Left renal cortex interstitium (tissue), 4 donors: ENCODE measurements at regions not wholly inside any gene's neighbourhood (a gene's known extent, or its start where the extent isn't known, plus 50 kb on each side); places are given as distances from the start of the nearest gene placed in this dataset.
"Not testable (repeated sequence)": the region's sequence is repeated elsewhere in the genome, so short reads cannot be mapped to it uniquely, and the experiment has no call there.

ENCODE experiments used
- DNase-seq, 4 donors: peaks; one replicate each; pipeline ENCODE4 v3.0.0-alpha.2; 2013; ENCODE audit warnings: low read depth in 4 of 4, low spot score in 2 of 4, missing footprints in 1 of 4

DNA sequence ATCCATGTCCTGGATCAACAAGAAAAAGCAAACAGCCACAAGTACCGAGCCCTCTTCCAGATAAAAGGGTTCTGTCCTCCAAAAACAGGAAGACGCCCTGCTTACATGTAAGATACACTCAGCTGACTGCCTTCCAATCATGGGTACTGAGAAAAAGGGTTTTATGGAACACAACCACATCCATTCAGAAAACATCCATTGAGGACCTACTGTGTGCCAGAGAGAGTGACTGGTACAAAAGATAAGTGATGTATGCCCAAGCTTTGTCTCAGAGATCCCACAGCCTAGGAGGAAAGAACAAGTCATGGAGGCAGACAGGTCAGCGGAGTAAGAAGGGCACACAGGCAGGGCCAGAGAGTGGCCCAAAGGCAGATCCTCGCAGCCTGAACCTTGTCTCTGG, 94.8 kb upstream of the SSTR4 start:
- DNase-seq: no peak

DNA sequence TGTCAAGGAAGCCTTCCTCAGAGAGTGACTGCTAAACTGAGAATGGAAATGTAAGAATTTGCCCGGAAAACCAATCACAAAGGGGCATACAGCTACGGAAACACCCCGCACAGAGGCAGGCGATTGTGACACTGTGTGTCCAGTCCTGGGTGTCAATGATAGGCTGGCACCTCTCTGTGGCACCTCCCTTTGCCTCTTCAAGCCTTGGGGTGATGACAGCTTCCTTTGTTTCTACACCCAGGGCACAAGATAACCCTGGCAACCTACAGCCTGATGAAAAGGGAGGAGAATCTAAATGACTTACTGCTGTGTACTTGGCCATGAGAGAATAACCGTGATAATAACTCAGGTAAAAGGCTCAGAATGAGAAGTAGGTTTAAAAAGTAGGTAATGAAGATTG, 93.6 kb upstream of the SSTR4 start:
- DNase-seq: no peak

DNA sequence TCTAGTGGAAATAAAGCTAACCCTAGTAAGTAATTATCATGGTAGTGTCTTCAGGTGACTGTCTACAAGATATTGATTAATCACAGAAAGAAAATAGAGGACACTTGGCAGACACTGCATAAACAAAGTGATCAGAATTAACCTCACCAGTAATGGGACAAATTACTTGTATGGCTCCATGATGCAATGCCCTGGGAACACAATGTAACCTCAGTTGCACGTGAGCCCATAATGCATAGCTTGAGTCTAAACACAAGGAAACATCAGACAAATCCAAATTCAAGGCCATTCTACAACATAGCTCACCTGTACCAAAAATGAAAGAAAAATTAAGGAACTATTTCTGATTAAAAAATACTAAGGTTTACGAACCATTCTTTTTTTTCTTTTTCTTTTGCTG, 92.4 kb upstream of the SSTR4 start:
- no peak for DNase-seq

DNA sequence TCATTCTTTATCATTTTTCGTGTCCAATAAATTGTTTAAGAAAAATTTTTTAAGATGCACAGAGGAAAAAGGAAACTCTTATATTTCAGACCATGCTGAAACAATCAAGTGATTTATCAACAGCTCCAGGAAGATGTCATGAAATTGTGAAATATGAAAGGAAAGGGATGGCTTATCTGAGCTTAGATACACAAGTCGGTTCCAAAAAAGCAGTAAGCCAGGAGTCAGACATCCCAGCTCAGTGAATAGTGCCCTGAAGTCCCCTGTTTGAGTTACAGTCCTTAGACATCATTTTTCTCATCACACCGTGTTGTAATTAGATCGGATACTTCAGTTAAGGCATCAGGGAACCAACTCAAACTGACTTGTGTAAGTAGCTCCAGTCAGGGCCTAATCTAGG, 91.0 kb upstream of the SSTR4 start:
- DNase-seq: no peak

DNA sequence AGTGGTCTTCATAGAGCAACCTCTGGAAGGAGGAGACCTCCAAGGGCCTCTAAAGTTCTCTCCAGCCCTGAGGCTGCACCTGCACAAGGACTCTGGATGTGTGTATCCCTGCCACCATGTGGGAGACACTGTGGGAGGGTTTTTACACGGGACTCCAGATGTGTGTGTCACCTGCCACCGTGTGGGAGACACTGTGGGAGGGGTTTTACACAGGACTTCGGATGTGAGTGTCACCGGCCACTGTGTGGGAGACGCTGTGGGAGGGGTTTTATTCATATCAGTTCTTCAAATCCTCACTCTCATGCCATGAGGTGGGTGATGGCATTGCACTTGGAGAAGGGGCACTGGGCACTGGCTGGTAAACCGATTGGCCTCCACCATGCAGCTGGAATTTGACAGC, 90.2 kb upstream of the SSTR4 start:
- DNase-seq: no peak

DNA sequence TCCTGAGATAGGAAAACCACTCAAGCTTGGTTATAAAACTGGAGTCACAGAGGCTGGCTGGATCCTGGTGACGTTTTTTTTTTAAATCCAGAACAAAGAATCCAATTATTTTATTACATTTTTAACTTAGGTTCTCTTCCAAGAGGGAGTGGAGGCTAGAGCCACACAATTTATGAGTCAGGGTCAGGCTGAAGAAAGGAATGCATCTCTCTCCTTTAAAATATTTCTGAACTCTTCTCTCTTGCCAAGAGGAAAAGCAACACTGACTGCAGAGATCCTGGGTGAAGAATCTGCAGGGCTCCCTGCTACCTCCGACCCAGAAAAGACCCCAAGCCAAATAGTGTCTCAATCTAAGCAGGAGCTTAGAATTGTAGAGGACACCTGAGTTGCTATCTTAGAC, 88.5 kb upstream of the SSTR4 start:
- no peak for DNase-seq

DNA sequence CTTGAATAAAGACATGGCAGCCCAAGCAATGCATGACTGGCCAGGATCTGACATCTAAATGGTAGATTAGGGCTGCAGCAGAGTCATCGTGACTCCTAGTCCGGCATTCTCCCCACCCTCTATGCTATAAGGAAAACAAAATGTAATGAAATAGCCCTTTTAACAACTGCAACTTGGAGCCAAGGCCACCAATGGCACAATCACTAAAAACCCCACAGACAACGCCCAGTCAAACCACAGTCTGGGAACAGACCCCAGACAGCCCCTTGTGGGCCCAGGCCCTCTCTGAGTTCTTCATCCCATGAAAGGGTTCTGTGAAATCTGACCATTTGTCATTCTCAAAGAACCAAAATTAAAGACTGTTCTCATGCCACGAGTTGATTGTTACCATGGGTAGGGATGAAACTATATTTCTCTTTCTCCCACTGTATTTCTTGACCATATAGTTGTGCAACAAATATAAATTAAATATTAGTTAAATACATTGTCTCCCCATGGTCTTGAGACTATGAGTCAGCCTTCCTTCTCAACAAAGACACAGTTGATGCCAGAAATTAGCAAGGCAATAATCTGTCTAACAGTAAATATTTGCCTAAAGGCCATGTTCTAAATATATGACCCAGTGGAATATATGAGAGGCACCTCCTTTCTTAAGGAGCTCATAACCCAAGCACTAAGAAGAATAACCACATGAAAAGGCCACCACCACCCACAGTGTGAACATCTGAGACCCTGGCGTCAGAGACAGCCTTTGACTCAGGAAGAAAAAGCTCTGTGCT, 85.6 kb upstream of the SSTR4 start:
- no peak for DNase-seq

DNA sequence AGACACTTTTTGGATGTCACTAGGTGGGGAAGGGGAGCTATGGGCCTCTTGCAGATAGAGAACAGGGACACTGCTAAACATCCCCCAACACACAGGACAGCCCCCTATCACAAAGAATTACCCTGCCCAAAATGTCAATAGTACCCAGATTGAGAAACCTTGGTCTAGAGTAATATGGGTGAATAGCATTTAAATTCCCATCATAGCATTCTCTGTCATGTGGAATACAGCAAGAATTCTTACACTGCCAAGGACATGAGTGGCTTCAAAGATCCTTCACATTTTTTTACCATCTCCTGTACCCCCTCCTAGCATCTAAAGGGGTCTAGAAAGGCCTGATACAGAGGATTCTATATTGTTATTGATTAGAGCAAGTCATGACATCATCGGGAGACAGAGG, 83.1 kb upstream of the SSTR4 start:
- no peak for DNase-seq

DNA sequence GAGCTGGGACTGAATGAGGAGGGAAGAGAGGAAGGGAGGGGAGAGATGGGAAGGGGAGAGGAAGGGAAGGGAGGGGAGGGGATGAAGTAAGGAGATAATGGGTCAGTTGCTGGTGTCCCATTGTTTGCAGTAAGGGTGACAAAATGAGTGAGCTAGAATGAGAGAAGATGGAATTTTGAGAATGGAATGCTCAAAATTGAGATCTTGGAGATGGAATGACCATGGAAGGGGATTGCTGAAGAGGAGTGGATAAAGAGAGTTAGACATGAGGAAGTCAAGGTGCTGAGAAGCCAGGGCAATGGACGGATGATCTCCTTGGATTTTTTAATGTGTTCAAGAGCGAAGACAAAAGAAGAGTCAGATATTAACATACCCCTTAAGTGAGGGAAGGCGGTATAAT, 80.5 kb upstream of the SSTR4 start:
- DNase-seq: no peak

DNA sequence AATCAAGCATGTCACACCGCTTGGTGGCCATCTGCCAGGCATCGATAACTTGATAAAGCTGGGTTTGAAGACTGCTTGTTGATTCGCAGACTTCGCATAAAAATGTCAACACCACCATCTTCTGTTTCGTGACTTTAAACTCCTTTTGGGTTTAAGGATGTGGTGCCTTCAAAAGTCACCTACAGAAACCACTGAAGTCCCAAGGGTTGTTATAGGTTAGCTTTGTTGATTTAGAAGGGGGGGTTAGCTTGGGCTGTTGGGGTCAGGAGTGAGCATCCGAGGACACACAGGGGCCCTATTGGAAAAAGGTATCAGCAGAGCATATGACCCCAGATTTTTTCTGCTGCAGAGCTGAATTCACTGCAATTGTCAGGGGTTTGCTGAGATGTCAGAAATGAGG, 76.7 kb upstream of the SSTR4 start:
- DNase-seq: no peak

DNA sequence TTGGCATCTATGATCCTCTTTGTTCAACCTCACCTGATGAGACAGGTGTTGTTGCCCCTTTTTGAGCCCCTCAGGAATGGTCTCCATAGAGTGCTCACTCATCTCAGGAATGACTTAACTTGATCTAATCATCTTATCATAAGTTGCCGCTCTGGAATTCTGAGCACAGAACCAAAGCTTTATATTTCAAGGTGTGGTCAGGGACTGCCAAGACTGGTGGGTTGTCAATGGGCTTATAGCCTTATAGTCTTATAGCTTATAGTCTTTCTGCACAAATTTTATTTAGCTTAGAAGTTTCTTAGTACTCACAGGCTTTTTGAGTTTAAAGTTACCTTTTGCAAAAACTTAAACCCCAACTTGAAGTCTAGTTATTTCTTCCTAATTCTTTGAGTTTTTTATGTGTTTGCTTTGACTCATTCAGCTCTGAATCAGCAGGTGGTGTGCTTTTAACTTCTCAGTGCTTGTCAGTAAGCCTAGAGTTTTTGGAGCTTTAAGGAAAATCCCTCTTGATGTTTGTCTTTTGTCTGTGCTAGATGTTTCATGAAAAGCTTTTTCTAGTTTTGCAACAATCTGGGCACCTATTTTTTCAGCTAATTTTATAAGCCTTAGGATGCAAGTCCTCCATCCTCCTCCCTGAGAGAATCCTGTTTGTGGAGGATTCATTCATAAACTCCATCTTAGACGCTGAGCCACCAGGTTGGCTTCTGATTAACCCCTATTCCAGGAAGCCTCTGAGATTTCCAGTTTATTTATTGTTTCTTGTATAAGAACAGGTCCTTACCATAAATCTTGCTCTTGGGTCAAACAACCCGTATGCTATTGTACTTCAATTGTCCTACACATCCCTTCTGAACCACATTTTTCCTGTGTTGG, 72.3 kb upstream of the SSTR4 start:
- no peak for DNase-seq

DNA sequence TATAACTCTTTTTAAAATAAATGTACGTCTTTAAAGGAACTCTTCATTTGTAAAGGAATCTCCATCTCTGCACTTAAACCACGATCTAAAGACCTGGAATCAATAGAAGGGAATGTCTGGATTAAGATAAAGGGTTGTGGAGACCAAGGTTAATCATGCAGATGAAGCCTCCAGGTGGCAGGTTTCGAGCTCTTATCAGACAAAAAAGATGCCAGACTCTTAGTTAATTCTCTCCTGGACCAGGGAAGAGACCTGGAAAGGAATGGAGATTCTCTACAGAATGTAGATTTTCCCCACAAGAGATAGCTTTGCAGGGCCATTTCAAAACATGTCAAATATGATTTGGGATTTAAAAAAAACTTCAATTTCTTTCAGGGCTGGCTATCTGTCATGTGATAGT, 71.5 kb upstream of the SSTR4 start:
- DNase-seq: no peak

DNA sequence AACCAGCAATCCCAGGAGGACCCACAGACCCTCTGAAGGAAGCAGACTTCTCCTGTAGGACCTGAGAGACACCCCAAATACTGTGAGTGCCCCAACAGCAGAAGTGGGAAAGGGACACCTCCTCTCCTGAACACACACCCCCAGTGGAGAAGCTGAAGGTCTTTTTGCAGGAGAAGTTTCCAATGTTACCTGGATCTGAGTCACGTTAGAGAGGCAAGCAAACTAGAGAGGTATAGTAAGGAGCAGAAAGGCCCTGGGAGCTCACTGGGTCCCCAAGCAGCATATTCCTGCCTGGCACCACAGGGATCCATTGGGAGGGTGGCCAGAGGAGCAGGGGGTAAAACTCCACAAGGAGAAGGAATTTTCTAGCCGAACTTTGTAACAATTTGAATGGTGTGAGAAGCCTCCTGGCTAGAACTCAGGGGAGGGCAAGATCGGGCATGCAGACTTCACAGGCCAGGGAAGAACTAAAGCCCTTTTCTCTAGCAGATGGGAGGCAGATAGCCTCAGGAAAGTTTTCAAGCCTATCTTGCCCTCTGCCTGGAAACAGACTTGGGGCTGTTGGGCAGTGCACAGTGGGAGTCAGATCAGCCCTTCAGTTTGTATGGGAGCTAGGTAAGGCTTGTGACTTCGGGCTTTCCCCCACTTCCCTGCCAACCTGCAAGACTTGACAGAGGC, 68.2 kb upstream of the SSTR4 start:
- DNase-seq: no peak

DNA sequence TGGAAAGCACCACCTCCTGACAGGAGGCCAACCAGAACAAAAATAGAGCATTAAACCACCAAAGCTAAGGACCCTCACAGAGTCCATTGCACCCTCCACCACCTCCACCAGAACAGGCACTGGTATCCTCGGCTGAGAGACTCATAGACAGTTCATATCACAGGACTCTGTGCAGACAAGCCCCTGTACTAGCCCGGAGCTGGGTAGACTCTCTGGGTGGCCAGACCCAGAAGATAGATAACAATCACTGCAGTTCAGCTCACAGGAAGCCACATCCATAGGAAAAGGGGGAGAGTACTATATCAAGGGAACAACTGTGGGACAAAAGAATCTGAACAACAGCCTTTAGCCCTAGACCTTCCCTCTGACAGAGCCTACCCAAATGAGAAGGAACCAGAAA, 67.4 kb upstream of the SSTR4 start:
- not testable (repeated sequence) for DNase-seq

DNA sequence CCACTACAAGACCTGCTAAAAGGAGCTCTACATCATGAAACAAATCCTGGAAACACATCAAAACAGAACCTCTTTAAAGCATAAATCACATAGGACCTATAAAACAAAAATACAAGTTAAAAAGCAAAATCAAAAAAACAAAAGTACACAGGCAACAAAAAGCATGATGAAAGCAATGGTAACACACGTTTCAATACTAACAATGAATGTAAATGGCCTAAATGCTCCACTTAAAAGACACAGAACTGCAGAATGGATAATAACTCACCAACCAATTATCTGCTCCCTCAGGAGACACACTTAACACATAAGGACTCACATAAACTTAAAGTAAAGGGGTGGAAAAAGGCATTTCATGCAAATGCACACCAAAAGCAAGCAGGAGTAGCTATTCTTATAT, 66.1 kb upstream of the SSTR4 start:
- not testable (repeated sequence) for DNase-seq

DNA sequence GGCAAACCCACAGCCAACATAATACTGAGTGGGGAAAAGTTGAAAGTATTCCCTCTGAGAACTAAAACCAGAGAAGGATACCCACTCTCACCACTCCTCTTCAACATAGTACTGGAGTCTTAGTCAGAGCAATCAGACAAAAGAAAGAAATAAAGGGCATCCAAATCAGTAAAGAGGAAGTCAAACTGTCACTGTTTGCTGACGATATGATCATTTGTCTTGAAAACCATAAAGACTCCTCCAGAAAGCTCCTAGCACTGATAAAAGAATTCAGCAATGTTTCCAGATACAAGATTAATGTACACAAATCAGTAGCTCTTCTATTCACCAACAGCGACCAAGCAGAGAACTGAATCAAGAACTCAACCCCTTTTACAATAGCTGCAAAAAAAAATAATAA, 64.0 kb upstream of the SSTR4 start:
- DNase-seq: not testable (repeated sequence)

DNA sequence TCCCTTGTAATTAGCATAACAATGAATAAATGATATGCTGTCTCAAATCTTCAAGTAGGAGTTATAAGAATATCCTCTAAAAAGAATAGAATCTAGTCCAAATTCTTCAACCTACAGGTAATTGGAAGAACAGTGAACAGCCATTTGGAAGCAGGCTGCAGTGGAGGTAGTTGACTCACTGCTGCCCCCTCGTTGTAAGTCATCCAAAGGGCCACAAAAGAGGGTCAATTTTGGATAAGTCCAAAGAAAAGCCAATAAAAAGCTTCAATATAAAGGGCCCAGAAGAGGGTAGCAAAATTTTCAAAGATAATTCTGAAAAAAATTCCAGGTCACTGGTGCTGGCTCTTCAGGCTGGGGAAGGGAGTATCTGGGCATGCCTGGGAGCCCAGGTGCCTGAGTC, 60.8 kb upstream of the SSTR4 start:
- DNase-seq: no peak

DNA sequence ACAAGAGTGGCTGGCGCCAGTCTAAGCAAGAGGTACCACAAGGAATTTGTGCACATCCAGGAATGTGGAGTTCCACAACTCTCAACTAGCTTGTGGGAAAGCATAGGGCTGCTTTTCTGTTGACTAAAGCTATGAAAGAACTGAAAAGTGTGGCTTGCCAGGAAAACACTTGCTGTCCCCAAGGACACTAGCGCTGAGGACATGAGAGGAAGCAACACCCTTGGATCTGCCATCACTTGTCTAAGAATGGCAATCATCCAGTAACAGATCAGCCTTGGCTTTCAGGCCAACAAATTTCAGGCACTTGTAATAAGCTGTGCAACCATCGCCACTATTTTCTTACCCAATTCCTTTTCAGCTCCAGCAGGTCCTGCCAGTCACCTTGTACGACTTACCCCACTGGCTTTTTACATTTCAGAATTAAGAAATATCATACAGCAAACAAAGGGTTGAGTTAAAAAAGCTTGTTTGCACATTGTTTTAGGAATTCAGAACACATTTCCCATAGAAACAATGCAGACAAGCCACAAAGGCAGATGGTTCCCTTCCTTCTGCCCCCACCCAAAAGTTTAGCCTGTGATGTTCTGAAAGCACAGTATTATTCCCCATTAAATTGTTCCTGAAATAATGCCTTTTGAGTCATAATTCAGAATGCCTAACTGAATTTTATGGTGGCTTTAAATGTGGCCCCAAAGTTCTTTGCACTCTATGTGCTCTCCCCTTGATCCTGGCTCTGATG, 57.9 kb upstream of the SSTR4 start:
- DNase-seq: no peak

DNA sequence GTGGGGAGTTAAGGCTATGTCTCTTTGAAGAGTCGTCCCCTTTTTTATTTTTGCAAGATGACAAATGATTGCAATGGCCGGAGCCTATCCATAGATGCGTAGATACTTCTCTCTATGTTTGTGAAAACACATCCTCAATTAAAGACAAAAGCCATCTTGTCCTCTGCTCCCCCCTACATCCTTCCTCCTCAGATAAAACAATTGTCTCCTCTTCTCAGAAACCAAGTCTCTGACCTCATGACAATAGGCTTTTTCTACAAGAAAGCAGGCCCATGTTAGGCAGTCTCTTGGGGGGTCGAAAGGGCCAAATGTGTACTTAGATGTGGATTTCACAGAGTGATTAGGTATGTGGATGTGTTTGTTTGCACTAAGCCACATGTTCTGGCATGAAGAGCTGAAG, 51.1 kb upstream of the SSTR4 start:
- DNase-seq: no peak

DNA sequence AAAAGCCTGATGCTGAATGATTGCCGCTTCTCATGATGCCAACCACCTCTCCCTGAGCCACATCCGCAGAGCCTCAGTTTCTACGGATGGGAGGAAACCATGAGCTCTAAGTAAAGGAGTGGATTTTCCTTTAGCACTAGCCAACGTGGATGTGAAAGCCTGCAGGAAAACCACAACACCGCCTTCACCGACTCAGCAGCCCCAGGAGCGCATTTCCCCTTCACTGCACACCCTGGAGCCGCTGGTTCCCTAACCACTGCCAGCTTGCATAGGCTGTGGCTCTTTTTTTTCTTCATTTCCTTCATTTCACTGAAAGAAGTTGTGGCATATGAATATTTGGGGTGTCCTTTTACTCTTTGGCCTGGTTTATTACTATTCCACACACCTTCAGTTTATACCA, 50.5 kb upstream of the SSTR4 start:
- DNase-seq: no peak

DNA sequence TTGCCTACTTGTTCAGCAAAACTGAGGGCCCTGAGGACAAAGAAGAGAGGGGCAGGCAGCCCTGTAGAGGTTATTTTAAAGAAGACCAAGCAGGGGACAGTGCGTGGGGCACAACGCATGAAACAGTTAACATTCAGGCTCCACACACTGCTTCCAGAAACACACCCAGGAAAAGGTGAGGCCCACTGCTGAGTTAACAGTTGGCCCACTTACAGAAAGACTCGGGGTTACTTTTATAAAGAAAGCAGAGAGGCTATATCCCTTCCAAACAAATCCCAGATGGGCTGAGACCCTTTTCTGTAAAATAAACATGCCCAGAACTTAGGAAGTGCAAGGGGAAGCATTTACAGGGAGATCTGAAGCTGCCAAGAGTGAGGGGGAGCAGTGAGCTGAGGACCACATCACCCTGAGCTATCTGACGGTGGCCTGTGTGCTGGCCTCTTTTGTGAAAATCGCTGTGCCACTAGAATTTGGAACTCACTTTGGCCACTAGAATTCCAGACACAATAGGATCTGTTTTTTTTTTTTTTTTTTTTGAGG, 49.8 kb upstream of the SSTR4 start:
- DNase-seq: no peak
